Thyroid gland (tissue), 4 donors: ENCODE measurements at regions not wholly inside any gene's neighbourhood (a gene's known extent, or its start where the extent isn't known, plus 50 kb on each side); places are given as distances from the start of the nearest gene placed in this dataset.
A peak's percentile ranks its signal among the peaks of the same experiment; 100 is the strongest.

ENCODE experiments used
- DNase-seq, 2 donors: peaks; one replicate each; pipeline ENCODE4 v3.0.0-alpha.2; 2019
- H3K27ac ChIP-seq, 3 donors: fragments of 200-600 bp; sonication (generic); 1 replicate in 2 of 3; 2 replicates in 1 of 3; pipeline ENCODE4 v1.5.1; 2016 to 2019; ENCODE audit warnings: mild to moderate bottlenecking in 1 of 3, moderate library complexity in 1 of 3
- H3K27me3 ChIP-seq: fragments of 200-600 bp; sonication (generic); one replicate; pipeline ENCODE4 v1.5.1; 2019
- H3K36me3 ChIP-seq, 2 donors: fragments of 200-600 bp; sonication (generic); one replicate each; pipeline ENCODE4 v1.5.1; 2016 to 2019
- H3K4me1 ChIP-seq, 2 donors: fragments of 200-600 bp; sonication (generic); one replicate each; pipeline ENCODE4 v1.5.1; 2017 to 2019
- H3K4me3 ChIP-seq, 3 donors: fragments of 200-600 bp; sonication (generic); replicated peaks in 1 of 3; 1 replicate in 2 of 3; 2 replicates in 1 of 3; pipeline ENCODE4 v1.5.1; 2016; ENCODE audit warnings: mild to moderate bottlenecking in 1 of 3
- H3K9me3 ChIP-seq: fragments of 200-600 bp; sonication (generic); one replicate; pipeline ENCODE4 v1.5.1; 2017
- CTCF ChIP-seq, 6 experiments: fragments of 200-600 bp in 3 of 6; fragments of 450-650 bp in 3 of 6; sonication (generic) in 3 of 6; IDR thresholded peaks; one replicate each; pipeline ENCODE4 v1.5.1; 2016 to 2019; ENCODE audit warnings: antibody characterized with exemption in 6 of 6, mild to moderate bottlenecking in 2 of 6, inconsistent platforms in 1 of 6, moderate library complexity in 1 of 6
- POLR2A ChIP-seq, 2 donors: fragments of 450-650 bp; IDR thresholded peaks; one replicate each; pipeline ENCODE4 v1.6.1; 2017; ENCODE audit warnings: antibody characterized with exemption in 2 of 2, mild to moderate bottlenecking in 2 of 2, moderate library complexity in 1 of 2
- WGBS, 2 donors: methylation state at CpG; one replicate each; pipeline ENCODE4 v1.1.5; 2017; 5-methylcytosine and 5-hydroxymethylcytosine counted together
- intact Hi-C: fragments of 100-400 bp; cut with DNase I; formaldehyde crosslinking; loops from one replicate; pipeline ENCODE4 v1.15.1; 2023

GRCh38 chr18:57965246-57965645 is 78.8 kb upstream of the NEDD4L start:
- Histone ChIP-seq H3K4me1 (peaks cover 8% of the 10 kb centered on the region in 2 donors), H3K27ac (no peak overlapping the region), H3K27me3 (no peaks in the 10 kb centered on the region), H3K9me3 (no peaks in the 10 kb centered on the region), H3K4me3 (no peak overlapping the region), H3K36me3 (no peaks in the 10 kb centered on the region)
- TF ChIP-seq CTCF (IDR thresholded peaks at IDR 0.05): no peak
- TF ChIP-seq POLR2A (IDR thresholded peaks at IDR 0.05): no peak
- intact Hi-C loops: no loop called here
- no peak for DNase-seq
- WGBS, 2 donors: 84 to 87% methylated on average over 6 of the region's 6 CpGs

GRCh38 chr18:57961876-57962505 is 82.0 kb upstream of the NEDD4L start:
- 96 to 97% methylated on average over 1 of the region's 1 CpG for WGBS, 2 donors
- no peak overlapping the region for H3K4me3 ChIP-seq
- no peak overlapping the region for H3K27ac ChIP-seq
- intact Hi-C loops: no loop called here
- peaks cover 8% of the 10 kb centered on the region in 2 donors for H3K4me1 ChIP-seq
- no peaks in the 10 kb centered on the region for H3K36me3 ChIP-seq
- DNase-seq: no peak
- TF ChIP-seq POLR2A (IDR thresholded peaks at IDR 0.05) (no peak), CTCF (IDR thresholded peaks at IDR 0.05) (no peak)
- no peaks in the 10 kb centered on the region for H3K27me3 ChIP-seq
- H3K9me3 ChIP-seq: no peaks in the 10 kb centered on the region

- H3K27me3 ChIP-seq: no peaks in the 10 kb centered on the region
- peaks cover 8% of the 10 kb centered on the region in 2 donors for H3K4me1 ChIP-seq
- DNase-seq: no peak
- H3K9me3 ChIP-seq: no peaks in the 10 kb centered on the region
- H3K36me3 ChIP-seq: no peaks in the 10 kb centered on the region
- TF ChIP-seq POLR2A (IDR thresholded peaks at IDR 0.05): no peak
- TF ChIP-seq CTCF (IDR thresholded peaks at IDR 0.05): no peak
- no peak overlapping the region for H3K4me3 ChIP-seq
- intact Hi-C loops: no loop called here
- H3K27ac ChIP-seq: no peak overlapping the region
Measured at GRCh38 chr18:57961411-57961810, 82.6 kb upstream of the NEDD4L start.

- no peaks in the 10 kb centered on the region for H3K27me3 ChIP-seq
- WGBS, 2 donors: 44 to 59% methylated on average over 3 of the region's 3 CpGs
- H3K4me1 ChIP-seq: peaks cover 9 to 16% of the 10 kb centered on the region in 2 donors
- H3K27ac ChIP-seq: no peak overlapping the region
- no peak for TF ChIP-seq POLR2A (IDR thresholded peaks at IDR 0.05)
- peak in 4 of 6 experiments; percentile 23 to 42 (median 32) for TF ChIP-seq CTCF (IDR thresholded peaks at IDR 0.05)
- no peaks in the 10 kb centered on the region for H3K36me3 ChIP-seq
- no peaks in the 10 kb centered on the region for H3K9me3 ChIP-seq
- peak; percentile 17 to 30 for DNase-seq
- intact Hi-C loops: no loop called here
- H3K4me3 ChIP-seq: no peak overlapping the region
Measured at GRCh38 chr18:57959278-57959677, 84.7 kb upstream of the NEDD4L start.

- H3K36me3 ChIP-seq: no peaks in the 10 kb centered on the region
- H3K4me1 ChIP-seq: peaks cover 21 to 33% of the 10 kb centered on the region in 2 donors
- no peaks in the 10 kb centered on the region for H3K27me3 ChIP-seq
- no peak overlapping the region for H3K27ac ChIP-seq
- WGBS, 2 donors: 84 to 86% methylated on average over 3 of the region's 3 CpGs
- no peak for TF ChIP-seq CTCF (IDR thresholded peaks at IDR 0.05)
- no peak for TF ChIP-seq POLR2A (IDR thresholded peaks at IDR 0.05)
- no peak for DNase-seq
- intact Hi-C loops: no loop called here
- H3K9me3 ChIP-seq: no peaks in the 10 kb centered on the region
- no peak overlapping the region for H3K4me3 ChIP-seq
Measured at GRCh38 chr18:57957210-57957609, 86.8 kb upstream of the NEDD4L start.
